Urothelium cell line (cell line): ENCODE measurements at regions not wholly inside any gene's neighbourhood (a gene's known extent, or its start where the extent isn't known, plus 50 kb on each side); places are given as distances from the start of the nearest gene placed in this dataset.
"Not testable (repeated sequence)": the region's sequence is repeated elsewhere in the genome, so short reads cannot be mapped to it uniquely, and the experiment has no call there.

Experiments used
- DNase-seq: peaks from one replicate; pipeline ENCODE4 v3.0.0; 2011; ENCODE audit warnings: low spot score, mixed read lengths
- FAIRE-seq: peaks from 2 replicates; lab custom pipeline; 2011; peaks lifted over from hg19 to GRCh38; lab: Jason Lieb, UNC

- FAIRE-seq, result no peak
- DNase-seq, result no peak
Observed at GRCh38 chr20:58579819-58580473, 64.7 kb upstream of the APCDD1L start.

- no peak for DNase-seq
- peak; percentile 9 for FAIRE-seq
Observed at GRCh38 chr20:58579069-58579818, 64.0 kb upstream of the APCDD1L start.

GRCh38 chr20:58577871-58578598, 62.8 kb upstream of the APCDD1L start:
- DNase-seq (no peak), FAIRE-seq (peak; percentile 52)

GRCh38 chr20:58577139-58577806, 62.1 kb upstream of the APCDD1L start:
- FAIRE-seq (no peak), DNase-seq (no peak)

GRCh38 chr20:58576603-58576970, 61.4 kb upstream of the APCDD1L start:
- DNase-seq, result no peak
- no peak for FAIRE-seq

- FAIRE-seq (peak; percentile 5), DNase-seq (no peak)
Observed at GRCh38 chr20:58575776-58576602, 60.8 kb upstream of the APCDD1L start.

- no peak for FAIRE-seq
- DNase-seq, result no peak
Observed at GRCh38 chr20:58574469-58574868, 59.3 kb upstream of the APCDD1L start.

GRCh38 chr20:58573986-58574385, 58.8 kb upstream of the APCDD1L start:
- DNase-seq, result no peak
- no peak for FAIRE-seq

- DNase-seq, result no peak
- no peak for FAIRE-seq
Observed at GRCh38 chr20:58573257-58573656, 58.1 kb upstream of the APCDD1L start.

GRCh38 chr20:58572428-58572763, 57.2 kb upstream of the APCDD1L start:
- DNase-seq, result peak; percentile 52
- FAIRE-seq, result not testable (repeated sequence)

- DNase-seq (peak; percentile 41), FAIRE-seq (peak; percentile 46)
Observed at GRCh38 chr20:58571693-58572427, 56.7 kb upstream of the APCDD1L start.

- no peak for FAIRE-seq
- DNase-seq, result no peak
Observed at GRCh38 chr20:58571356-58571692, 56.1 kb upstream of the APCDD1L start.

GRCh38 chr20:58570204-58570859, 55.1 kb upstream of the APCDD1L start:
- FAIRE-seq, result peak; percentile 23
- no peak for DNase-seq

GRCh38 chr20:58569241-58570125, 54.3 kb upstream of the APCDD1L start:
- no peak for DNase-seq
- no peak for FAIRE-seq

- FAIRE-seq (no peak), DNase-seq (no peak)
Observed at GRCh38 chr20:58568483-58569240, 53.5 kb upstream of the APCDD1L start.

- no peak for DNase-seq
- FAIRE-seq, result no peak
Observed at GRCh38 chr20:58568126-58568482, 52.9 kb upstream of the APCDD1L start.

- DNase-seq, result no peak
- FAIRE-seq, result no peak
Observed at GRCh38 chr20:58567437-58567836, 52.2 kb upstream of the APCDD1L start.

- FAIRE-seq (no peak), DNase-seq (no peak)
Observed at GRCh38 chr20:58566981-58567380, 51.8 kb upstream of the APCDD1L start.
